Colon (tissue), 2 donors: ENCODE measurements at regions not wholly inside any gene's neighbourhood (a gene's known extent, or its start where the extent isn't known, plus 50 kb on each side); places are given as distances from the start of the nearest gene placed in this dataset.

ENCODE experiments used
- FAIRE-seq: peaks from 2 replicates; lab custom pipeline; 2012; peaks lifted over from hg19 to GRCh38; lab: Jason Lieb, UNC
- donor health status: control.
- donor health status: control.

DNA sequence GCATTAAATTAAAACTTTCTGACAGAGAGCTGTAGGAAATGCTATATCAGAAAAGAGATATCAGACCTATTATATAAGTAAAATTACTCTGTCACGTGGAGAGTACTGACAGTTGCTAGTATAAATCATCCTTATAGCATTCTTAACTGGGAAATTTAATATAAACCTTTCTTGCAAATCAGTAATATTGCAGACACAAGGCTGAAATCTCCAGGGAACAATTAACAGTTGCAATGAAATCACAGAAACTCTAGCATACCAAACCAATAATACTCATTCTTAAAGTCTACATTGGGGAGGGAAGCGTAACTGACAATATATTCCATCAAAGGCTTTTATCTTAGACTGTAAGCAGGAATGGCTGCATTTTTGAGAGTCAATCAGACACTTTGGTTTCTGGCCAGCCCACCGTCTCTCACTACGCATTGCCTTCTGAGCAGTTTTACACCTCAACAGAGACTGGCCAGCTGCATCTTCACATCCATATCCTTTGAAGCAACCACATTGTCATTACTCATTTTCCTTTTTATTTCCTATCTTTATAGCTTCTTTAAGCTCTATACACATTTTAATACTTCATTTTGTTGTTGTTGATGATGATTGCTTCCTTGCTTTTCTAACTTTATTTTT lies 536.0 kb upstream of the CDH2 start:
- FAIRE-seq, result no peak

DNA sequence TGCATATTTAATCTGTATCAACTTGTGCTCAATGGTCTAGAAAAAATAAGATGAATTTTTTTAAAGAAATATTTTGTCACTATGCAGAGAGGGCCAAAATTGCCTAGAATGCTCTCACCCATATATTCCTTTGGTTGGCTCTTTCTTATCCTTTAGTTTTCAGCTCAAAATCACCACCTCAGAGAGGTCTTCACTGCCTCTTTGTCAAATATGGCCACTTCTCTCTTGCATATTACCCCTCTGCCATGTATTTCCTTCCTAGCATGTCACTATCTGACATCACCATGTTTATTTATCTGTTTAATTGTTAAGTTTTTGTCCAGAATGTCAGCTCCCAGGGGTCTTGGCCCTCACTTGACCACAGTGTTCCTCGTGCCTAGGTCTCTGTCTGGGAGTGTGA lies 535.2 kb upstream of the CDH2 start:
- FAIRE-seq, result no peak

DNA sequence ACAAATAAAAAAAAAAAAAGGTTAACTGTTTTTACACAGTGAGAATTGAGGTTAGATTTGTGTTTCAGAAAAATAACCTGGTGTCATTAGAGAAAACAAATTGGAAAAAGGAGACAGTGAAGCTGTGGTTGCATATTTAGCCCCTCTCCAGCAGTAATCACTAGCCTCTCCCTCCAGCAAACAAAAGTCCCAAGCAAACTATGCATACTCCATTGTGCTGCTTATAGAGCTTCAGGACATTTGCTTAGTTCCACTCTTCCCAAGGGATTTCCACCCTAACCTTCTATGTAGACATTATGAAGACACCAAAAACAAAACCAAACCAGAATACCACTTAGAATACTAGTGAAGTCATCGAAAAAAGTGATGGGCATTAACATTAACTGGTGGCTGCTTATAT lies 534.2 kb upstream of the CDH2 start:
- no peak for FAIRE-seq

DNA sequence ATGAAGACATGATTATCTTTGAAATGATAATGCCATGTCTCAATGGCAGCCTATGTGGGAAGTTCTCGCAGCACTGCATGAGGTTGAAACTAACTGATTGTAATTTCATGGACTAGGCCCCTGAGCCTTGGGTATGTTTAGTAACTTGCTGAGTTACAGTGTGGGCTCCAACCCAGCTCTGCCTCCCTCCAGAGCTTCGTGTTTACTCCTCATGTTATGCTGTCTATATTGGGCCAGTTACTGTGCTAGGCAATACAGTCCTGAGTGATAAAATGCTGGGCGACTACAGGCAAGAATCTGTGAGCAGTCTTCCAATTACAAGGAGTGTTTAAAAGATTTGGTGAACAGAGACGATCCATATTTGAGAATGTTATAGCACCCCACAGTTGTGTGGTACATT lies 530.1 kb upstream of the CDH2 start:
- FAIRE-seq, result no peak

DNA sequence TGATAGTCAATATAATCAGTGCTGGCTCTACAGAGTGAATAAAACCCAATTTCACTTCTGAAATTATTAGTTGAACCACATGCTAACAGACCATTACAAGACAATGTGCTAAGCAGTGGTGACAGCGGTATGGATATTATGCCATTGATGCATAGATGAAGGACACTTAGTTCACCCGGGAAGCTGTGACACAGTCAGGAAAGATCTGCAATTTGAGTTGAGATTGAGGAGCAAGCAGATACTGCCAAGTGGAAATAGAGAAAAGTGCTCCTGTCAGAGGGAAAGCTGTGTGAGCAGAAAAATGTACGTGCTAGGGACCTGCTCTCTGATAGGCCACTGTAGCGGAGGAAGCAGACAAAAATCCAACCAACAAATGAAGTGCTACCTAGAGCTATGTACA lies 529.5 kb upstream of the CDH2 start:
- no peak for FAIRE-seq

DNA sequence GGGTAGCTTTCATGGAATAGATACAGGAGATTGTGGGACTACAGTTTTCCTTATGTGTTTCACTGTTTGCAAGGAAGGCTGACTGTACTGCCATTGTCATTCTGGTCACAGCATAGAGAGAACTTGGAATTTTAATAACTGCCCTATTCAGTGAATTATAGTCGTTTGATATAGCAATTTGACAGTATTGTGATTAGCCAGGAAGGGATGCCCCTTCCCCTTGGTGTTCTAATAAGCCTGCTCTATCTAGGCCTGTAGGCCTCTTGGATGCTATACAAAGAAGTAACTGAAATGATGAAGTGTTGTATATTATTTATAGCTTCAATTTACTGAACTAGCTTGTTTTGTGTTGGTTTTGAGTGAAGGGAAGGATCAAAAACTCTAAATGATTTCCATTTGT lies 528.6 kb upstream of the CDH2 start:
- no peak for FAIRE-seq

DNA sequence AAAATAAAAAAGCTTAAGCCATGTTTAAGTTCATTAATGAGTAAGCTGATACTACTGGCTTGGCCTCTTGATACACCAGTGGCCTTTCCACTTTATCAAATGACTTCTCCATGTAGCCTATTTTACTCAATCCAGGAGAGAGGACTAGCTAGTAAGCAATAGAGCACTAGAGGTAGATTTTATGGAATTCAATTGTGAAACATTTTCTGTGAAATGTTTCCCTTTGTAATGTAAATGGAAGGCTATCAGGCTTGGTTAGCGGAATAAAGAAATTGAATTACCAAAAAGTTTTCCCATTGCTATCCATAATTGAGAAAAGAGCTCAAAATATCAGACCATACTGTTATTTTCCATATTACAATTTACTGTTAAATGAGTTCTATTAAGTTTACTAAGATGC lies 515.4 kb upstream of the CDH2 start:
- FAIRE-seq, result no peak

DNA sequence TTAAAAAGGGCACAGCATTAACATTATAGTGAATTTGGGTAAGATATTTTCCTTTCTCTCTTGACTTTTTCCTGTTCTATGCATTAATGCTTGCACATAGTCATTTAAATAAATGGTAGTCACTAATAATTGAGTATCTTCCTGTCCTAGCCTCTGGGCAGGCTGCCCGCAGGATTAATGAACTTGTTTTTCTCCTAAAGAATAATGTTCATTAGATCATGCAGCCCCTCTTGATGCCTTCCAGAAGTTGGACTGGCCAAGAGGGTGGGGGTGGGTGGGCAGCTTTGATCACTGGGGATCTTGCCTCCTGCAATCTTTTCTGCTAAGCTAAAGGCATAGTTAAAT lies 514.5 kb upstream of the CDH2 start:
- no peak for FAIRE-seq

DNA sequence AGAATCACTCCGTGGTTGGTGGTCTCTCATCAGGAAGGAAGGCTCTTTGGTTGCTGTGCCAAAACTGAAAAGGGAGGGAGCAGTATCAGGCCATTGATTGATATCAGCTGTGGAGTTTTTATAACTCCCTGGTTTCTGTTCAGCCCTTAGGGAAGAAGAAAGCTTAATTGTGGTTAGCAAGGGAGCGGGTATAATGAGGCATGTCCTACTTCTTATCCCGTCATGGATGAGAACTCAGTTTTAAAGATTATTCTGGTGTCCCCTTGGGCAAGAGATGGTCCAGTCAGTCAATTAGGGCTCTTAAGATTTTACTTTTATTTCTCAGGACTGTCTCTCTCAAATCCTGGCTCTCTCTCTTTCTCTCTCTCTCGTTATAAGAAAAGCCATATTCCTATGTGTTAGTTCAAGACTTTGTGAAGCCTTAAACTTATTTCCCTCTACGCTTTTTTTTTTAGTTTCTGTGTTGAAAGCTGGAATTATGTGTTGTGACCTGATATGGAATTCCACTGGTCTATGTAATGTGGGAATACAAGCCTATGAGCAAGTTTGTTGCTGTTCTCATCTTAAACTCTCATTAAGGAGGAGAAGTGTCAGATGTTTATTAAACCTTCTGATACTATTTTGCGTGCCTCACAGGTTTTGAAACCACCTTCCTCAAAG lies 514.0 kb upstream of the CDH2 start:
- no peak for FAIRE-seq

DNA sequence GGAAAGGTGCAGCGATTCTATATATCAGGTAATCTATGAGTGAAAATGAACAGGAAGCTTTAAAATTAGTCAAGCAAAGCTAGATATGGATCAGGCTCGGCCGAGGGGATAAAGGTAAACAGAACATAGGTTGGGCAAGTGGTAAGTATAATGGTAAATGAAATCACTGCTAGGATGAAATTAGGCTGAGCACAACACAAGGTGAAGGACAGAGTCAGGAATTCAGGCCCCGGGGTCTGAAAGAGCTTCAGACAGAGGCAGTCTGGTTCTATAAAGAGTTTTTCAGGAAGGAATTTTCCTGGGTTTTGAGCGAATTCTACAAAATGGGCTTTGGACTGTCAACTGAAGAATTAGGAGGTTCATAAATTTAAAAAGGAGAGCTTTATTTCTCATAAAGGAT lies 513.2 kb upstream of the CDH2 start:
- FAIRE-seq, result no peak

DNA sequence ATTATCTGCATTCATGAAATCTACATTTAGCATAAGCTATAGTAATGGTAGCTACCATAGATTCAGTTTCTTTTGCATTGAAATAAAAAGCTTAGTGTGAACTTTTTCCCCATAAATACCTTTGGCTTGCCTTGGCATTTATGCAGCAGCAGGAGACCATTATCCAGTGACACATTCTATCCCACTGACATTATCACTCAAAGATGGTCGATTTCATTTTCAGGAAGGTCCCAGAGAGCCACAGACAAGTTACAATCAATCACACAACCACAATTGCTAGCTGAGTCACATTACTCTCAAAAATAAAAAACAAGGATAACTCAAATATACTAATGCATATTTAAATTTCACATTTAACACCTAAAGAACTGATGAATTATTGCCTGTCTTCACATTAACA lies 512.7 kb upstream of the CDH2 start:
- FAIRE-seq, result no peak

DNA sequence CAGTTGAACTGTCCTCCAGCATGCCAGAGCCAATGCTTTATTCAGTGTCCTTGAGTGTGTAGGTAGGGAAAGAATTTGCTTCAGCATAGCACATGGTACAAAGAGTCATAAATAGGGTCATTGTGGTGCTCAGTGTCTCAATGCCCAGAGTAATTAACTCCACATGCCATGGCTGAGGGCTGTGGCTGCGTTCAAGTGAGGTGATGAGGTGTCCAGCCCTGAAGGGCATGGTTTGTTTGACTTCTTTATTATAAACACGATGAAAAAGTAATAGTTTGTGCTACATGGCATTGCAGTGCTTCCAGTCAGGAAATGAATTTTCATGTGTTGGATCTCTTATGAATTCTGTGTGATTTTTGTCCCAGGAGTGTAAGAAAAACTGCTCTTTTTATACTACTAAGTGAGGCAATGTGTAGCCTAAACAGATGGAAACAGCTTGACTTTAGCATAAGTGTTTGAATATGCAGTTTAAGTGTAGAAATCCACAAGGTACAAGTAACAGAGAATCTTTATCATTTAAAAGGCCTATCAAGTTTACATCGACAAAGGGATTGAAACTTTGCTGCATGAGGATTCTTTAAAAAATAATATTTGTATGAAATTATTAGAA lies 507.9 kb upstream of the CDH2 start:
- FAIRE-seq, result no peak

DNA sequence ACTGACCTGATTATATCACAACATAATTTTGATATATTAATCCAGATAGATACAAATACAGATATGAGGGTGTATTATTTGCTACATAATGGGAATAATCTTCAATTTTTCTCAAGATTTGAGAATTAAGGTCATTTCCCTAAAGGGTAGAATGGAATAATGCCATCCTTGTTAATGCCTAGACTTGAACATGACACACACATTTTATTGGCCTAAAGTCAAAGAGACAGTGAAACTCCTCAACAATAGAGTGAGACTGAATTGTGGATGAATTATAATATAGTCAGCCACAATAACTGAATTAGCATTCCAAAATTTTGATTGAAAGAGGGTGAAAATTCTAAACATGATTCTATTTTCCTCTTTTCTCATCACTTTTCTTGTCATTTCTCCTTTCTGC lies 506.0 kb upstream of the CDH2 start:
- FAIRE-seq, result no peak

DNA sequence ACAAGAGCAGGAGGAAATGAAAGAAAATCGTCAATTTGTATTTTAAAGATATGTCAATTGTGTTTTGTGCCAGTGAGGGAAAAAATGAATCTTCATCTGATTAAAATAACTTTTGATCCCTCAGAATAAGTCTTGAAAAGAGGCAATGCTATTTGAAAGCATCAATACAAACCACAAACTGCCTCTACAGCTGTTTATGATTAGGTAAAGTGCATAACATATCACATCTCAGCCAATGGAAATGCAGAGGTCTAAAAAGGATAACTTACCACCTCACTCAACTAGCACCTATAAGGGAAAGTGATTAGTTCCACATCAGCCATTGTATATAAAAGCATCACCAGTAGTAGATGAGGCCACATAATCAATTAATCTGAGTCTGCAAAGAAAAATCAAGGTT lies 492.2 kb upstream of the CDH2 start:
- FAIRE-seq, result no peak

DNA sequence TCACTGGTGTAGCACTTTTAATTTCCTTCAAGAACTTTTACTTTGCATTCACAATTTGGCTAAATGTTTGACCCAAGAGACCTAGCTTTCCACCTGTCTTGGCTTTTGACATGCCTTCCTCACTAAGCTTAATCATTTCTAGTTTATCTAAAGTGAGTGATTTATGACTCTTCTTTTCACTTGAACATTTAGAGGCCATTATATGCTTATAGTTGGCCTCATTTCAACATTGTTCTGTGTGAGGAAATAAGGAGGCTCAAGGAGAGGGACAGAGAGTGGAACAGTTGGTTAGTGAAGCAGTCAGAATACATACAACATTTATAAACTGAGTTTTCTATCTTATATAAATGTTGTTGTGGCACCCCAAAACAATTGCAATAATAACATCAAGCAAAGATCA lies 489.3 kb upstream of the CDH2 start:
- FAIRE-seq, result no peak

DNA sequence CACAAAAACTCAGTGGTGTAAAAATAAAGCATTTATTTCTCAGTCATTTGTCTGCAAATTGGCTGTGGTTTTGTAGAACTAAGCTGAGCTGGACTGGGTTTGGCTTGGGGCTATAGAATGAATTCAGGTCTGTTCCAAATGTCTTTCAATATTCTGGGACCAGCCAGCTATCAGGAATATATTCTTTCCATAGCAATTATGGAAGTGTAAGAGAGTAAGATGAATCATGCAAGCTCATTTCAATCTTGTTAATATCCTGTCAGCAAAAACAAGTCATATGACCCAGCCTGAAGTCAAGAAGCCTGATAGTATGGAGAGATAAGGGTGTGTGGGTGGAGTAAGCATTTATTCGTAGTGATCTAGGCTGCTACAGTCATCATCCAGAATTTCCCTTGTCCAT lies 481.0 kb upstream of the CDH2 start:
- FAIRE-seq, result no peak

DNA sequence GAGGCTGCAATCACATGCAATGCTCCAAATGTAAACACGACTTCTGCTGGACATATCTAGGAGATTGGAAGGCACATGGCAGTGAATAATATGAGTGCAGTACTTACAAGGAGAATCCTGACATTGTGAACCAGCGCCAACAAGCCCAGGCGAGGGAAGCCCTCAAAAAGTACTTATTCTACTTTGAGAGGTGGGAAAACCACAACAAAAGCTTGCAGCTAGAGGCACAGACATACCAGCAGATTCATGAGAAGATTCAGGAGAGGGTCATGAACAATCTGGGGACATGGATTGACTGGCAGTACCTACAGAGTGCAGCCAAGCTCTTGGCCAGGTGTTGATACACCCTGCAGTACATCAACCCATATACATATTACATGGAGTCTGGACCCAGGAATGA lies 475.7 kb upstream of the CDH2 start:
- FAIRE-seq, result no peak

DNA sequence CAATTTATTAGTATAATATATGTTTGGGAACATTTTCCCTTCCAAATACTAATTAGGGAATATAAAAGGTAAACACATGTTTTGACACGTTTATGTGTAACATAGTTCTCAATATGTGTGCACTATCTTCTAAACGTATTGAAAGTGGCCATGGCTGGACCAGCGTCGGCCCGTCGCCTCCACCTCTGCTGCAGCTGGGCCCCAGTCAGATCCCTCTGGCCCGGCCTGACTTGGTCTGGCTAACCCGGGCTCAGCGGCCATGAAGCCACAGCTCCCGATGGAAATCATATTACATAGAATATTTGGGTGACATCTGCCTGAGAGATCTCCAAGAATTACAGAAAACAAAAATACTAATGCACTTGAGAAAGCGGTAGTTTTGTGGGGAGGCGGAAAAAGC lies 474.4 kb upstream of the CDH2 start:
- no peak for FAIRE-seq

DNA sequence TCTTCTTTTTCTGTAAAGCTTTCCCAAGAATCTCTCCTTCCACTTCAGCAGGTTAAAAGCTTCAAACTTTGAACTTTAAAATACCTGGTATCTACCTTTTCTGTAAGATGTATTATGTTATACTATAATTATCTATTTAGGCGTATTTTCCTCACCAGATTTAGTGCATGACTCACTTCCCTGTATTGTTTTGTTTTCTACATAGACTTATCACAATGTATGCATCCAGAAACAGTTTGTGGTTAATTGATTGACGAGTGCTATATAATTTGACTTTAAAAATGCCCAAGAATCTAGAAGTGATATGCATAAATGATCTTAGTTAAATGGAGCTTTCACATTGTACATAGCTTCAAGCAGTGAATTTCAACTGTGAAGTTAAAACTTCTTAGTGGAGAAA lies 473.9 kb upstream of the CDH2 start:
- no peak for FAIRE-seq

DNA sequence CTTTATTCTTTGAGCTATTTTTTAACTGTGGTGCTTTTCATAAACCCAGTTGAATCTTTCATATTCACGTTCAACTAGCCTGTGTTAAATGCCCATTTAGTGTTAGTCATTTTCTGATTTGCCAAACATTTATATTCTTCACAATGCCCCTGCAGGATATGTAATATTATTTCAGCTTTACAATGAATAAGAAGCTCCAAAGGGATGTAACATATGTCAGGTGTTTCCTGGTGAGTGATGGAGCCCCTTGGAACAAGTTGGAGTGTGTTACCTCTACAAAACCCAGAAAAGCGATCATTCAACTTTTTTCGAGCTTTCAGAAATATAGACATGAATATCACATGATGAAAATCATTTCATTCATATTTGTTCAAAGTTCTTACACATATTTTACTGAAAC lies 471.0 kb upstream of the CDH2 start:
- FAIRE-seq, result no peak

DNA sequence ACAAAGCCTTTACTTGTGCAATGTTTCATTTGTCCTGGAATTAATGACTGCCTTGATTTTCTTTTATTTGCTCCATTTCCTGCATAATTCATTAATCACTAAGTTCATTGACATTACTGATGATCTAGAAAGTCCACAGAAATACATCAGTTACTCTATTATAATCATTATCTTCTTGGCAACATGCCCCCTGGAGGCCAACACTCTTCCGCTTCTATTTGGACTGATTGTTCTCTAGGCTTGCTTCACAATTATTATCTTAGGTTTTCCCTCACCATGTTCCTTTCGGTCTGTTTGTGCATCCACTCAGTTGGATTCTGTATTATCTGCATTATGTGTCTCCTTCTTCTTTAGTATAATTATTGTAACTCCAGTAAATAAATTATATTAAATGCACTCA lies 461.0 kb upstream of the CDH2 start:
- no peak for FAIRE-seq

DNA sequence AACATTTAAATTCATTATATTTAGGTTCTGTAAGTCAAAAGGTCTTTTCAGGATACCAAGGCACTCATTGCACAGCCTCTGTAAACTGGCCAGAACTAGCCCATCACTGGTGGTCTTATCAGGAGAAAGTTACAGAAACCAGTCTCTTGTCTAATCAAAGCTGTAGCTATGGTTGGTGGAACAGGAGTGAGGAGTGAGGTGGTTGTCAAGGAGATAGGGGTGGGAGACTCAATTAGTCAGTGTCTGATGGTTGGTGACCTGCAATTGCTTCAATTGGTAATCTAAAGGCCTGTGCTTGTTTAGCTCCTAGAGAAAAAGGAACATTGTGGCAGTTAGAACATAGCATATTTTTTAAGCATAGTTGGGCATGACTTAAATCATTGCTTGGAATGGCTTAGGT lies 458.6 kb upstream of the CDH2 start:
- no peak for FAIRE-seq

DNA sequence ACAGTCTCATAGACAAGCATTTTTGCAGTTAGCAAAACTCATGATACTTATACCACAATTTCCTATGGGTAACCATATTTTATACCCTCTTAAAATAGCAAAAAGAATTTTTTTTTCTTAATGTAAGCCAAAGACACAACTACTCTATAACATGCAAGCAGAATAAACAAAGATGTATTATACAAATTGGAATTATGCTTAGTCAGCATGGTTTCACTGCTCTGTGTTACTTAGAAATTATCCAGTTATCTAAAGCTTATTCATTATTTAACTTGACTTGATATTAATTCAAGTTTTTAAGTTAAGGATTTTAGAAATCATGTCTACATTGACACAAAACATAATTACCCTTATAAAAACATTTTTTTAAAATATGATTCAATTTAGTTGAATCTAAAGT lies 449.8 kb upstream of the CDH2 start:
- FAIRE-seq, result no peak

DNA sequence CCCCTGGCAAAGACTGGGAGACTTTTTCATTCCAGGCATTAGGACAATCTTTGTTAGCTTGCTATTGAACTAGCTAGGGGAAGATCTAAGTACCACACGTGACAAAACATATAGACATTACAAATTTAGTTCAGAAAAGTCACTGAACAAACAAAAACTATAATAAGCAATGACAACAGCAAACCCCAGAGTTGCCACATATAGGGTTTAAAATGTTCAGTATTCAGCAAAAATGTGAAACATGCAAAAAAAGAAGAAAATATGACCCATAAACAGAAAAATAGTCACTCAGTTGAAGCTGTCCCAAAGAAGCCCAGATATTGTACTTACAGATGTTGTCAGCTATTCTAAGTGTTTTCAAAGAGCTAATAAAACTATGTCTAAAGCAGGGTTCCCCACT lies 431.1 kb upstream of the CDH2 start:
- no peak for FAIRE-seq
